Lower leg skin (tissue), 3 donors: ENCODE measurements at regions not wholly inside any gene's neighbourhood (a gene's known extent, or its start where the extent isn't known, plus 50 kb on each side); places are given as distances from the start of the nearest gene placed in this dataset.

ENCODE experiments used
- POLR2A ChIP-seq, 2 donors: fragments of 450-650 bp; IDR thresholded peaks; one replicate each; pipeline ENCODE4 v1.6.1; 2016 to 2017; ENCODE audit warnings: antibody characterized with exemption in 2 of 2, mild to moderate bottlenecking in 1 of 2, moderate library complexity in 1 of 2
- TF ChIP-seq, protein P1 (sequence below), 3 donors: fragments of 450-650 bp; IDR thresholded peaks; one replicate each; pipeline ENCODE4 v1.5.1; 2016; ENCODE audit warnings: antibody characterized with exemption in 3 of 3, mild to moderate bottlenecking in 3 of 3, moderate library complexity in 2 of 3

DNA sequence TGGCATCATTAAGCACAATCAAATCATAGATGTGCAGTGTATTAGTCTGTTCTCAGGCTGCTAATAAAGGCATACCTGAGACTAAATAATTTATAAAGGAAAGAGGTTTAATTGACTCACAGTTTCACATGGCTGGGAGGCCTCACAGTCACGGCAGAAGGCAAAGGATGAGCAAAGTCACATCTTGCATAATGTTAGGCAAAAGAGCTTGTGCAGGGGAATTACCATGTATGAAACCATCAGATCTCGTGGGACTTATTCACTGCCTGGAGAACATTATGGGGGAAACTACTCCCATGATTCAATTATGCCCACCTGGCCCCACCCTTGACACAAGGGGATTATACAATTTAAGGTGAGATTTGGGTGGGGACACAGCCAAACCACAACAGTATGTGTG lies 245.2 kb upstream of the DACH1 start:
- TF ChIP-seq, protein P1, sequence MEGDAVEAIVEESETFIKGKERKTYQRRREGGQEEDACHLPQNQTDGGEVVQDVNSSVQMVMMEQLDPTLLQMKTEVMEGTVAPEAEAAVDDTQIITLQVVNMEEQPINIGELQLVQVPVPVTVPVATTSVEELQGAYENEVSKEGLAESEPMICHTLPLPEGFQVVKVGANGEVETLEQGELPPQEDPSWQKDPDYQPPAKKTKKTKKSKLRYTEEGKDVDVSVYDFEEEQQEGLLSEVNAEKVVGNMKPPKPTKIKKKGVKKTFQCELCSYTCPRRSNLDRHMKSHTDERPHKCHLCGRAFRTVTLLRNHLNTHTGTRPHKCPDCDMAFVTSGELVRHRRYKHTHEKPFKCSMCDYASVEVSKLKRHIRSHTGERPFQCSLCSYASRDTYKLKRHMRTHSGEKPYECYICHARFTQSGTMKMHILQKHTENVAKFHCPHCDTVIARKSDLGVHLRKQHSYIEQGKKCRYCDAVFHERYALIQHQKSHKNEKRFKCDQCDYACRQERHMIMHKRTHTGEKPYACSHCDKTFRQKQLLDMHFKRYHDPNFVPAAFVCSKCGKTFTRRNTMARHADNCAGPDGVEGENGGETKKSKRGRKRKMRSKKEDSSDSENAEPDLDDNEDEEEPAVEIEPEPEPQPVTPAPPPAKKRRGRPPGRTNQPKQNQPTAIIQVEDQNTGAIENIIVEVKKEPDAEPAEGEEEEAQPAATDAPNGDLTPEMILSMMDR (IDR thresholded peaks at IDR 0.05): no peak
- no peak for TF ChIP-seq POLR2A (IDR thresholded peaks at IDR 0.05)
